Astrocyte (in vitro differentiated cells and primary cell): ENCODE measurements at regions not wholly inside any gene's neighbourhood (a gene's known extent, or its start where the extent isn't known, plus 50 kb on each side); places are given as distances from the start of the nearest gene placed in this dataset.

Experiments used
- EZH2 ChIP-seq: IDR thresholded peaks from 2 replicates; pipeline ENCODE4 v1.6.1; 2012; ENCODE audit warnings: mild to moderate bottlenecking, low read length, inconsistent platforms; ENCODE audit not compliant: insufficient read depth
- TF ChIP-seq, protein P1 (sequence below): IDR thresholded peaks from 2 replicates; pipeline ENCODE4 v1.5.1; 2011; ENCODE audit warnings: low read depth, mild to moderate bottlenecking, inconsistent platforms, low read length, moderate library complexity; ENCODE audit not compliant: insufficient read depth

DNA sequence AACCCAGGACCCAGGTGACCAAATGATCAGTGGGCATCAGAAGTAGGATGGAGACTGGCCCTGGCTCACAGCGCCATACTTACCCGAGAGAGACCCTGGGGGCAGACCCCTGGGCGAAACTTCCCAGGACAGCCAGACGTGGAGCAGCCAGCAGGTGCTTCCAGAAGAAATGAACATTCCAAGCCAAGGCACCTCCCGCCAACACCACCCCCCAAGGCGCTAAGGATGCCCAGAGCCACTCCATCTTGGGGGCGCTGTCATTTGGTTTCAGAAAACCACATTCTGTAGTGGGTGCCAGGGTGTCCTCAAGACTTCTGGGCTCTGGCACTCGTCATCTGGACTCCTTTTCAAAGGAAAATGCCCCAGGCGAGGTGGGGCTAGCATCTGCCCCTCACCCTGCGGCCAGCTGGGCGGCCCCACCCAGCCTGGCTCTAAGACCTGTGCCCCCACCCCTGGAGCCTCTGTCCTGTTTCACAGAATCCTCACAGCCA is 98.8 kb downstream of the RIPK4 start:
- TF ChIP-seq, protein P1, sequence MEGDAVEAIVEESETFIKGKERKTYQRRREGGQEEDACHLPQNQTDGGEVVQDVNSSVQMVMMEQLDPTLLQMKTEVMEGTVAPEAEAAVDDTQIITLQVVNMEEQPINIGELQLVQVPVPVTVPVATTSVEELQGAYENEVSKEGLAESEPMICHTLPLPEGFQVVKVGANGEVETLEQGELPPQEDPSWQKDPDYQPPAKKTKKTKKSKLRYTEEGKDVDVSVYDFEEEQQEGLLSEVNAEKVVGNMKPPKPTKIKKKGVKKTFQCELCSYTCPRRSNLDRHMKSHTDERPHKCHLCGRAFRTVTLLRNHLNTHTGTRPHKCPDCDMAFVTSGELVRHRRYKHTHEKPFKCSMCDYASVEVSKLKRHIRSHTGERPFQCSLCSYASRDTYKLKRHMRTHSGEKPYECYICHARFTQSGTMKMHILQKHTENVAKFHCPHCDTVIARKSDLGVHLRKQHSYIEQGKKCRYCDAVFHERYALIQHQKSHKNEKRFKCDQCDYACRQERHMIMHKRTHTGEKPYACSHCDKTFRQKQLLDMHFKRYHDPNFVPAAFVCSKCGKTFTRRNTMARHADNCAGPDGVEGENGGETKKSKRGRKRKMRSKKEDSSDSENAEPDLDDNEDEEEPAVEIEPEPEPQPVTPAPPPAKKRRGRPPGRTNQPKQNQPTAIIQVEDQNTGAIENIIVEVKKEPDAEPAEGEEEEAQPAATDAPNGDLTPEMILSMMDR = no peak
- no peak for TF ChIP-seq EZH2
